Osteocyte (in vitro differentiated cells): ENCODE measurements at regions not wholly inside any gene's neighbourhood (a gene's known extent, or its start where the extent isn't known, plus 50 kb on each side); places are given as distances from the start of the nearest gene placed in this dataset.
"Not testable (repeated sequence)": the region's sequence is repeated elsewhere in the genome, so short reads cannot be mapped to it uniquely, and the experiment has no call there.

ENCODE experiments used
- DNase-seq: peaks from one replicate; pipeline ENCODE4 v3.0.0; 2021; ENCODE audit warnings: mixed read lengths; ENCODE audit not compliant: unreplicated experiment; ENCODE audit errors: extremely low spot score
- H3K27ac Mint-ChIP-seq: one replicate; pipeline ENCODE4 v1.8.0; 2021; ENCODE audit warnings: mild to moderate bottlenecking, mixed read lengths; ENCODE audit not compliant: unreplicated experiment
- H3K27me3 Mint-ChIP-seq: one replicate; pipeline ENCODE4 v1.8.0; 2021; ENCODE audit warnings: mixed read lengths; ENCODE audit not compliant: unreplicated experiment
- H3K36me3 Mint-ChIP-seq: one replicate; pipeline ENCODE4 v1.8.0; 2021; ENCODE audit warnings: mixed read lengths; ENCODE audit not compliant: unreplicated experiment
- H3K4me1 Mint-ChIP-seq: one replicate; pipeline ENCODE4 v1.8.0; 2021; ENCODE audit warnings: mixed read lengths; ENCODE audit not compliant: unreplicated experiment
- H3K4me3 Mint-ChIP-seq: one replicate; pipeline ENCODE4 v1.8.0; 2021; ENCODE audit warnings: mild to moderate bottlenecking, moderate library complexity, mixed read lengths; ENCODE audit not compliant: unreplicated experiment
- H3K9me3 Mint-ChIP-seq: one replicate; pipeline ENCODE4 v1.8.0; 2021; ENCODE audit warnings: mixed read lengths; ENCODE audit not compliant: unreplicated experiment
- TF ChIP-seq, protein P1 (sequence below): fragments of 200-600 bp; sonication (generic); IDR thresholded peaks from 2 replicates; pipeline ENCODE4 v1.5.0; 2021; ENCODE audit warnings: antibody characterized with exemption, mild to moderate bottlenecking, moderate library complexity

DNA sequence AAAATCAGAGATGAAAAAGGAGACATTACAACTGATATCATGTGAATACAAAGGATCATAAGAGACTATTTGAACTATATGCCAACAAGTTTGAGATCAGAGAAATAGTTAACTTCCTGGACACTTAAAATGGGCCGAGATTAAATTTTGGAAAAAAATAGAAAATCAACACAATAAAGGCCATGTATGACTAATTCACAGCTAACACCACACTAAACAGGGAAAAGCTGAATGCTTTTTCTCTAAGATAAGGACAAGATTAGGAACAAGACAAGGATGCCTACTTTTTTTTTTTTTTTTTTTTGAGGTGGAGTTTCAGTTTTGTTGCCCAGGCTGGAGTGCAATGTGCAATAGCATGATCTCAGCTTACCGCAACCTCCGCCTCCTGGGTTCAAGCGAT is 151.4 kb upstream of the MAGI2 start:
- Mint-ChIP-seq H3K4me3 (no peak overlapping the region), H3K36me3 (no peaks in the 10 kb centered on the region), H3K9me3 (no peaks in the 10 kb centered on the region)

DNA sequence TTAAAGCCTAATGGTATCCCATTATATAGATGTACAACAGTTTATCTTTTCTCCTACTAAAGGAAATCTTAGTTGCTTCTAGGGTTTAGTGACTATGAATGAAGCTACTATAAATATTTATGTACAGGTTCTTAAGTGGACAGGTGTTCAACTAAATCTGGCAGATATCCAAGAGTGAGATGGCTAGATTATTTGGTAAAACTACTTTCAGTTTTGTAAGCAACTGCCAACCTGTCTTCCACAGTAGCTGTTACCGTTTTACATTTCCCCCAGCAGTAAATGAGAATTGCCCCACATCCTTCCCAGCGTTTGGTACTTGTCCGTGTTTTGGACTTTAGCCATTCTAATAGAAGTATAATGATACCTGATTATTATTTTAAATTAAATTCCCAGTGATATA is 144.9 kb upstream of the MAGI2 start:
- peaks cover 24% of the 10 kb centered on the region for H3K27me3 Mint-ChIP-seq
- TF ChIP-seq, protein P1, sequence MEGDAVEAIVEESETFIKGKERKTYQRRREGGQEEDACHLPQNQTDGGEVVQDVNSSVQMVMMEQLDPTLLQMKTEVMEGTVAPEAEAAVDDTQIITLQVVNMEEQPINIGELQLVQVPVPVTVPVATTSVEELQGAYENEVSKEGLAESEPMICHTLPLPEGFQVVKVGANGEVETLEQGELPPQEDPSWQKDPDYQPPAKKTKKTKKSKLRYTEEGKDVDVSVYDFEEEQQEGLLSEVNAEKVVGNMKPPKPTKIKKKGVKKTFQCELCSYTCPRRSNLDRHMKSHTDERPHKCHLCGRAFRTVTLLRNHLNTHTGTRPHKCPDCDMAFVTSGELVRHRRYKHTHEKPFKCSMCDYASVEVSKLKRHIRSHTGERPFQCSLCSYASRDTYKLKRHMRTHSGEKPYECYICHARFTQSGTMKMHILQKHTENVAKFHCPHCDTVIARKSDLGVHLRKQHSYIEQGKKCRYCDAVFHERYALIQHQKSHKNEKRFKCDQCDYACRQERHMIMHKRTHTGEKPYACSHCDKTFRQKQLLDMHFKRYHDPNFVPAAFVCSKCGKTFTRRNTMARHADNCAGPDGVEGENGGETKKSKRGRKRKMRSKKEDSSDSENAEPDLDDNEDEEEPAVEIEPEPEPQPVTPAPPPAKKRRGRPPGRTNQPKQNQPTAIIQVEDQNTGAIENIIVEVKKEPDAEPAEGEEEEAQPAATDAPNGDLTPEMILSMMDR: no peak
- no peaks in the 10 kb centered on the region for H3K9me3 Mint-ChIP-seq
- no peaks in the 10 kb centered on the region for H3K4me1 Mint-ChIP-seq
- DNase-seq: no peak
- H3K4me3 Mint-ChIP-seq: no peak overlapping the region
- no peak overlapping the region for H3K27ac Mint-ChIP-seq
- no peaks in the 10 kb centered on the region for H3K36me3 Mint-ChIP-seq

More for the DNA sequence above, 151.4 kb upstream of the MAGI2 start:
- no peaks in the 10 kb centered on the region for H3K4me1 Mint-ChIP-seq
- H3K27ac Mint-ChIP-seq: no peak overlapping the region
- peaks cover 10% of the 10 kb centered on the region for H3K27me3 Mint-ChIP-seq
- TF ChIP-seq, protein P1: no peak
- DNase-seq: no peak

DNA sequence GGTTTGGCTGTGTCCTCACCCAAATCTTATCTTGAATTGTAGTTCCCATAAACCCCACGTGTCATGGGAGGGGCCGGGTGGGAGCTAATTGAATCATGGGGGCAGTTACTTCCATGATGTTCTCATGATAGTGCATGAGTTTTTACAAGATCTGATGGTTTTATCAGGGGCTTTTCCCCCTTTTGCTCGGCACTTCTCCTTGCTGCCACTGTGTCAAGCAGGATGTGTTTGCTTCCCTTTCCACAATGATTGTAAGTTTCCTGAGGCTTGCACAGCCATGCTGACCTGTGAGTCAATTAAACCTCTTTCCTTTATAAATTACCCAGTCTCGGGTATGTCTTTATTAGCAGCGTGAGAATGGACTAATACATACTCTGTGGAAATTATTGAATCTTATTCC is 141.2 kb upstream of the MAGI2 start:
- not testable (repeated sequence) for H3K4me1 Mint-ChIP-seq, H3K27ac Mint-ChIP-seq, DNase-seq, H3K9me3 Mint-ChIP-seq, H3K4me3 Mint-ChIP-seq, H3K36me3 Mint-ChIP-seq
- H3K27me3 Mint-ChIP-seq: peaks cover 23% of the 10 kb centered on the region

DNA sequence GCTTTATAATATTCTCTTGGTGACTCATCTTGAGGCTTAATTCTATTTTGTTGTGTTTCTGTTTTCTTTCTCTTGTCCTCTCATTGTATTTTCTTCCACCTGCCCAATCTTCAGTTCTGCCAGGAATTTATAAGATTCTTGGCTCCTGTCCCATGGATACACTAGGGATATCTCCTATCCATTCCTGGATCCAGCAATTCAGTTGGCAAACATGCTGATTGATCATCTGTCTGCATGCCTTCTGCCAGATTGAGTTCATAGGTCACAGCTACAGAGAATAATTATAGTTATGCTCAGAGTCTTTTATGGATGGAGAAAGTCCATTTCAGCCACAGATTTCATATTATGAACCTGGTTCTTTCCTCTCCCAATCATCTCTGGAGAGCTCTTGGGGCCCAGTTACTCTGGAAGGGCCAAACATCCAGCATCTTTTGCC is 140.4 kb upstream of the MAGI2 start:
- H3K27ac Mint-ChIP-seq: no peak overlapping the region
- no peak for DNase-seq
- H3K9me3 Mint-ChIP-seq: no peaks in the 10 kb centered on the region
- H3K4me1 Mint-ChIP-seq: no peaks in the 10 kb centered on the region
- no peak overlapping the region for H3K4me3 Mint-ChIP-seq
- no peaks in the 10 kb centered on the region for H3K36me3 Mint-ChIP-seq
- peaks cover 23% of the 10 kb centered on the region for H3K27me3 Mint-ChIP-seq
- TF ChIP-seq, protein P1: no peak

- peaks cover 16% of the 10 kb centered on the region for H3K27me3 Mint-ChIP-seq
- H3K4me3 Mint-ChIP-seq: no peak overlapping the region
- H3K36me3 Mint-ChIP-seq: no peaks in the 10 kb centered on the region
- no peak for DNase-seq
- no peaks in the 10 kb centered on the region for H3K9me3 Mint-ChIP-seq
- TF ChIP-seq, protein P1: no peak
- H3K27ac Mint-ChIP-seq: no peak overlapping the region
- H3K4me1 Mint-ChIP-seq: no peaks in the 10 kb centered on the region
Observed at GRCh38 chr7:79590916-79591623, 137.6 kb upstream of the MAGI2 start.
